ENCODE measurements at regions not wholly inside any gene's neighbourhood (a gene's known extent, or its start where the extent isn't known, plus 50 kb on each side); places are given as distances from the start of the nearest gene placed in this dataset.
"Not testable (repeated sequence)": the region's sequence is repeated elsewhere in the genome, so short reads cannot be mapped to it uniquely, and the experiment has no call there.

DNA sequence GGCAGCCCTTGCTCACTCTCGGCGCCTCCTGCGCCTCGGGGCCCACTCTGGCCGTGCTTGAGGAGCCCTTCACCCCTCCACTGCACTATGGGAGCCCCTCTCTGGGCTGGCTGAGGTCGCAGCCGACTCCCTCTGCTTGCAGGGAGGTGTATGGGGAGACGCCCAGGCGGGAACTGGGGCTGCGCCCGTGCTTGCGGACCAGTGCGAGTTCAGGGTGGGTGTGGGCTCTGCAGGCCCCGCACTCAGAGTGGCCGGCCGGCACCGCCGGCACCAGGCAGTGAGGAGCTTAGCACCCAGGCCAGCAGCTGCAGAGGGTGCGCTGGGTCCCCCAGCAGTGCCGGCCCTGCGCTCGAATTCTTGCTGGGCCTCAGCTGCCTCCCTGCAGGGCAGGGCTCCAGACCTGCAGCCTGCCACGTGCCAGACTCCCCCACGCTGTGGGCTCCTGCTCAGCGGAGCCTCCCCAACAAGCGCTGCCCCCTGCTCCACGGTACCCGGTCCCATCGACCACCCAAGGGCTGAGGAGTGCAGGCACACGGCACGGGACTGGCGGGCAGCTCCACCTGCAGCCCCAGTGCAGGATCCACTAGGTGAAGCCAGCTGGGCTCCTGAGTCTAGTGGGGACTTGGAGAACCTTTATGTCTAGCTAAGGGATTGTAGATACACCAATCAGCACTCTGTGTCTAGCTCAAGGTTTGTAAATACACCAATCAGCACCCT is 54.0 kb upstream of the WWC2 start:
- not testable (repeated sequence) for DNase-seq (ENCODE audit: low spot score)

DNA sequence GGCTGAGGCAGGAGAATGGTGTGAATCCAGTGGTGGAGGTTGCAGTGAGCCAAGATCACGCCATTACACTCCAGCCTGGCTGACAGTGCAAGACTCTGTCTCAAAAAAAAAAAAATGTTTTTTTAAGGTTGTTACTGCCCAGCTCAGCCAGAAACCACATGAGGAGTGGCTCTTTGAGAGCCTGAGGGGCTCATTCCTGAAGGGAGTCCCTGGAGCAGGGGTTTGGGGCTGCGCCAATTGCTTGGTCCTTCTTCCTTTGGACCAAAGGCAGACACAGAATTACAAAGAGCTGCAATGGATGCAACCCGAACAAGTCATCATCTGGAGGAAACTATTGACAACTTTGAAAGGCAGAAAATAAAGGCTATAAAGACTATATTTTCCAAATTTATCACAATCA is 60.6 kb upstream of the WWC2 start:
- DNase-seq (ENCODE audit: low spot score), result no peak

DNA sequence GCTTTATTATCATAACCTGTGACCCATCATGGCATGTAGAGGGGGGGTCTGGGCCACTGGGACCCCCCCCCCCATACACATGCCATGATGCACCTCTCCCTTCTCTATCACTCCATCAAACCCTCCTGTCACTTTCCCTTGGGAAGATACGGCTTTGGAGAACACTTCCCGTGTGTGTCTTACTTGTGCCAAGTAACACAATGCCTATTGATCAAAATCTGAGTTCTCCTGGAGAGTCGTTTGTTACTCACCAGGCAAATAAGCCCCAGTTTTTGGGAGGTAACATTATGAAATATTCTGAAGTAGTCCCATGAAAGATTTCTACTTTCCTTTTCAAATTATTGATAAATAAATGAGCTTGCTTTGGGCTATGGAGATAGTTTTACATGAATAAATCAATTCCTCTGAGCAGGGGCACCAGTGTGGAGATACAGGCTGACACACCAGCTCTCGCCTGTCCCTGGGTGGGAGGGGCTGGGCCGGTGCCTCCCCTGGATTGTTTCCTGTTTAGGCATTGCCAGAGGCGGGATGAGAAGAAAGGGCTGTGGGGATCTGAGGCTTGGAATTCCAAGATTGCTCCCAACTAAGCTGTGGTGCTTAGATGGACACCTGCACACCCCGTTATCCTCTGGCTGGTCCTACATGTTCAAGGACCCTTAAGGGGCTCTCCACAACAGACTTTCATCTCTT is 63.2 kb upstream of the WWC2 start:
- DNase-seq (ENCODE audit: low spot score), result no peak

DNA sequence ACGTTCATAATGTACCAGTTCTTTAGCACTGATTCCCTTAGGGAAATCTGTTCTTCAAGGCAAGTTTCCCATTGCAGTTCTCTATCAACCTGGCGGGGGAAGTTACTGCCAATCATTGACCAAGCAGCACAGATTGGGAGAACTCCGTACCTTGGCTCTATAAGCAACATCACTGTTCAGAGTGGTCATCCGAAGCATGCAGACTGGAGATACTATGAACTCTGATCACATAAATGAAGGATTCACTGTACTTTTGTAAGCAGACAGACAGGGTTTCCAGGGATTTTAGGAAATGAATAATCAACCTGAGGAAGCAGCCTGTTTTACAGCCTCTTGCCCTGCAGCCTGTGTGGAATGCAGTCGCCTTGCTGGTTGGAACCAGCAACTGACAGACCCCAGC is 63.8 kb upstream of the WWC2 start:
- DNase-seq (ENCODE audit: low spot score), result no peak

DNA sequence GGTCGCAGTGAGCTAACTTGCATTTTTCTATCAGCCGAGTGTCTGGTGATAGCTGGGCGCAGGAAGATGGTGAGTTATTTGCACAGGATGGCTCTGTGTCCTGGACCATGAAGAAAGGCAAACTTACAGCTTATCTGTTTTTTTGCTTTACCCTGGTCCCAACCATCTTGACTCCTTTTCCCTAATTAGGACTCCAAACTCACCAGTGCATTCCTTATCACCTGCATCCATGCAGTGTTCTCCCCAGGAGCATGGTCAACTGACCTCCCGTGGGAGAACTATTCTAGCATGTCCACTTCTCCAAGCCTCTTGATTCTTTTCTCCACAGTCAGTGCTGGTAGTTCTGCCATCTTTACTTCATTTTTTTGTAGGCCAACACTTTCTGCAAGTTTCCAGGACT is 68.2 kb upstream of the WWC2 start:
- DNase-seq (ENCODE audit: low spot score), result no peak

DNA sequence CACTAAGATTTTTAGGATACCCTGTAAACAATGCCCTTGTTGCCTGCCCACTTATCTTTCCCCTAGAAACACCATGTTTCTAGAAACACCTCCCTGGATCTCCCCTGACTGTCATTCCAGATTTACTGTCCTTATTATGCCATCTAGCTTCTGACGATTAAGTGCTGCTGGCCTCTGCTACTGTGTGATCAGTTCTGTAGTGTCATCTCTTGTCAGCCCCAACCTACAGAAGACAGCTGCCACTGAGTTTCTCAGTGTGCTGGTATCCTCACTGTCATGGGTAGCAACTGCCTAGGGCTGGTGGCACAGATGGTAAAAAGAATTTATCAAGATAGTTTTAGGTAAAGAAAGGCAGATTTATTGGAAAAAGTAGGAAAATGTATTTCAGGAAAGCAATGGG is 68.7 kb upstream of the WWC2 start:
- DNase-seq (ENCODE audit: low spot score), result no peak

DNA sequence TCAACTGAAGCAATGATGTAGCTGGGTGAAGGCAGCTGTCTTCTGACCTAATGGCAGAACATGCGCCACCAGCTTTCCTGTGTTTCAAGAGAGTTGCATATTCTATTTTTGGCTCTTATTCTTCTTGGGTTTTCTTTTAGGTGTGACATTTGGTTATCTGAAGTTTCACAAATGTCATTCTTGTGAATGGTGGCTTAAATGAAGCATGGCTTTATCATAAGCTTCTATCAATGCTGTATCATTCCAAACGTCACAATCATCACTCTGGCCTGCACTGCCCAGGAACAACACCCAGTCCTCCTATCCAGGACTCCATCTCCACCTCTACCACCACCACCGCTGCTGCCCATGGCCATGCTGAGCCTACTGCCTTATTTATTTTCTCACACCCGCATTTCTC is 69.7 kb upstream of the WWC2 start:
- no peak for DNase-seq (ENCODE audit: low spot score)

DNA sequence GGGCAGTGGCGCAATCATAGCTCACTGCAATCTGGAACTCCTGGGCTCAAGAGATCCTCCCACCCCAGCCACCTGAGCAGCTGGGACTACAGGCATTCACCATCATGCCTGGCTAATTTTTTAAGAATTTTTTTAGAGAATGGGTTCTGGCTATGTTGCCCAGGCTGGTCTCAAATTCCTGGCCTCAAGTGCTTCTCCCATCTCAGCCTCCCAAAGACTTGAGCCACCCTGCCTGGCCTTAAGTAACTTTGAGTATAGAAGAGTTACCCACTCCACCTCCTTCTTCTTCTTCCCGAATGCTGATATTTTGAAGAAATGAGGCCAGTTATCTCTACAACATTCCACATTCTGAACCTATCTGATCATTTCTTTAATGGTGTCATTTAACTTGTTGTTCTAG is 72.4 kb upstream of the WWC2 start:
- DNase-seq (ENCODE audit: low spot score), result no peak

DNA sequence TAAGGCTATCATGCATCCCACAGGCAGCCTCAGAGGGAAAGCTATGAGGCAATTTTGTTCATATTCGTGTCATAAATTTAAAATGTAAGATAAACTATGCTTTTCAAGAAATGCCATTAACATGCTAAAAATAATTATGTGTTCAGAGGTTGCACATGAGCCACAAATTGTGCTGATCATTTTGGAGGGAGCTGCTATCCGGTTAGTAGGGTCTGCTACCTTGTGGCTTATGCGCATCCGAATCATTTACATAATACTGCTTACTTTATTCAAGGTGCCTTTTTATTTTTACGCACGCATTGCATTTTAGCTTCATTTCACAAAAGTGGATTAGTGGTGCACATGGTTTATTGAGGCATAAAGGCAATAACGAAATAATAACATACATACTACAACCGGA is 76.4 kb upstream of the WWC2 start:
- DNase-seq (ENCODE audit: low spot score), result no peak

DNA sequence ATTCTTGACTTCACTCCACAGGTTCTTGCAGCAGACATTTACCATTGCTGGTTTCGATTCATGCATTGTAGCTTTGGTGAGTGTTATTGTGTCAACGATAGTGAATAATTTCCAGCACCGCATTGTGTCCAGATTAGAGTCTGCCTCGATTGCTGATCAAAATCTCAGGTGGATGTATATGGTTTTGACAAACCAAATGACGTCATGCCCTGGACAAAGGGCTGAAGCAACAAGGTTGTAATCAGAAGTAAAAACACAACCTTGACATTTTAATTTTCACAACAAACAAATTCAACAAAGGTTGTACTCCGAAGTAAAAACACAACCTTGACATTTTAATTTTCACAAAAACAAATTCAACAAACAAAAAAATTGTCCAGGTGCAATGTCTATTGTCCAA is 81.1 kb upstream of the WWC2 start:
- DNase-seq (ENCODE audit: low spot score), result no peak

DNA sequence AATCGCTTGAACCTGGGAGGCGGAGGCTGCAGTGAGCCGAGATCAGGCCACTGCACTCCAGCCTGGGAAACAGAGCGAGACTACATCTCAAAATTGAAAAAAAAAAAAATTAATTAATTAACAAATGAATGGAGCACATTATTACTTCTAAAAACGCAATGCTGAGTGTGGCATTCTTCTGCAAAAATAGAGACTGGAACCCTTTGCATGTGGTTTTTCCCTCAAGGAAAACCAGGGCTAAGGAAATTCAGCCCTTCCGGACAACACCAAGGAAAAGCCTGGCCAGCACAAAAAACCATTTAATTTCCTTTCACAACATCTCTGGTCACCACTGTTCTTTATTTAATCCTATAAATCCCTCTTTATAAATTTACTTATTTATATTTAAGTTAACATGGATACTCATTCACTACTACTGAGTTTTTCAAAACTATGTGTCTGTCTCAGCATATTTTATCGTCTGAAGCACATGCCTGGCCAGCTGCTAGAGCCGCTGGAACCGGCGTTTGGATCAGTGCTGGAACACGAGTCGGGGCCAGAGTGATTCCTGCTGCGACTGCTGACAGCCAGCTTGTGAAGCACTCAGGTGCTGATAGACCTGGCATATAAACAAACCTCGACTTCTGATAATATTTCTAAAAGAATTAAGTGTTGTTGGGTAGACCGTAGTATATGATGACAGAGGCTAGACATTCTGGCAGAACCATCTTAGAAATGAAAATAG is 84.5 kb upstream of the WWC2 start:
- DNase-seq (ENCODE audit: low spot score), result no peak

DNA sequence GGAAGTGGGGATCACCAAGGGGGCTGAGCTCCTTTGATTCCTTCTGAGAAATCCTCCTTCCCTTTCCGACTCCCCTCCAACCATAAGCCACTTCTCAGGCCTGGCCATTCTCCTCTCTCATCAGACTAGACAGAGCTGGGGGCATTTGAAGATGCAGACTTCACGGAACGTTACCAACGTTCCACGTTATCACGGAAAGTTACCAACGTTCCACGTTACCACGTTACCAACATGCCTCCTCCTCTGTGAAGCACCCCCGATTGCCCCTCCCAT is 85.4 kb upstream of the WWC2 start:
- no peak for DNase-seq (ENCODE audit: low spot score)

DNA sequence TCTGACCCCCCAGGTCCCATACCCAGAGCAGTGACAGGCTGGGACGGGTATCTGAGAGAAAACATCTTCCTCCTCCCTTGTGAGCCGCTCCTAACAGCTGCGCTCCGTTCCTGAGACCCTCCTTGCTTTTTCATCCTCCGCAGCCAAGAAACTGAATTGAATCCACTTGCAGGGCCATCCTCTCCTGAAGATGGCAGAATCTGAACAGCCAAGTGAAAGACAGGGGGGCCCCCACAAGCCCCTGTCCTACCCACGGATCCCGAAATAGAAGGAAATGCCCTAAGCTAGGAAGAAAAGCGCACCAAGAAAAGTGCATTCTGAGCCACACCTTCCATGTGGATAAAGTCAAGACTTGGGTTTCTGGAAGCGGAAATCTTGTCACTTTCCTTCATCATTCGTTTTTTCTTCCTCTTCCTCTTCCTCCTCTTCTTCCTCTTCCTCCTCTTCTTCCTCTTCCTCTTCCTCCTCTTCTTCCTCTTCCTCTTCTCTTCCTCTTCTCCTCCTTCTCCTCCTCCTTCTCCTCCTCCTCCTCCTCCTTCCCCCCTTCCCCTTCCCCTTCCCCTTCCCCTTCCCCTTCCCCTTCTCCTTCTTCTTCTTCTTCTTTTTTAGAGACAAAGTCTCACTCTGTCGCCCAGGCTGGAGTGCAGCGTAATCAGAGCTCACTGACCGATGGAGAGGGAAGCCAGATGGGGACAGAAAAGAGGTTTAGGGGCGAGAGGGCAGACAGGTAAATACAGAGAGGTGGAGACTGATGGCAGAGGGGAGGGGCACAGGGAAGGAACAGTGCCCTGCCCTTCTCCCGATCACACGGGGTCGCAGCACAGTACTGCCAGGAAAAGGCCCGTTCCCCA is 86.0 kb upstream of the WWC2 start:
- no peak for DNase-seq (ENCODE audit: low spot score)

DNA sequence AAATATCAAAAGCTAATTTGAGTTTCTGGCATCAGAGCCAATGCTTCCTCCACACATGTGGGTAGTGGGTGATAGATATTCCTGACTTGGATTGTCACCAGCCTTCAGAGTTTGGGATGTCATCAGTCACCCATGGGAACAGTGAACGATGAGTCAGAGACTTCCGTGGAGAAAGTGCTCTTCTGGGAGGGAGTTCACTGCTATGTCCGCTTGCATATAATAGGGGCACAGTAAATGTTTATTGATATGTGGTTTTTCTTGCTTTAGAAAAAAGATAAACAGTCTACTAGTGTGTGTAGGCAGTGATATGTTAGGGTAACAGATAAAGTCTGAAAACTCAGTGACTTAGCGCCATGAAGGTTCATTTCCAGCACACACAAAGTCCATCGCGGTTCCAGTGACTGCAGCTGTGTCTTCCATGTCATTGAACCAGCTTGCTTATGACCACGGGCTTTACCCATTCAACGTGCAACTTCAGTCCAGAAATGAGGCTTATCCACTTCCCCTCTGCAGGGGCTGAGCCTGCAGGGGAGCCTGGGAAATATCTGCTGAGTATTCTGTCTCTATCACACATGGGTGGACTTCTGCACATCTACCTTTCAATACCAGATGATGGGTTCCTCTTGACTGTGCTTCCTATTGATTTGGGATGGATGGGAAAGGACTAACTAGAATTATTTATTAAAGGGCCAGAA is 87.7 kb upstream of the WWC2 start:
- peak; percentile 44 for DNase-seq (ENCODE audit: low spot score)

DNA sequence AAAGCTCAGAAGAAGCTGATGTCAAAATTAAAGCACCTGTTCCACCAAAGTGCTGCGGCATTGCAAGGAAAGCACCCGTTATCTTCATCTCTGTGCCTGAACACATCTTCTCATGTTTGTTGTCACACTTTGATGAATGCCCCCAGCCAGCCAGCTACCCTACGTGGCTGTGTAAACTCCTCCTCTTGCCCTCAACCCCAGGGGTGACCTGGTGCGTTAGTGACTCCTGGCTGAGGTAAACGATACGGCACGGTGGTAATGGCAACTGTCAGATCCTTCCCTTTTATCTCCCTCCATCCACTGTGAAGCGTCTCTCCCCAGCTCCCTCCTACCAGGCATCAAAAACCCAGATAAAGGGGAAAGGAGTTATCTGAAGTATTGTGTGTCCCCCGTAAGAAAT is 90.6 kb upstream of the WWC2 start:
- DNase-seq (ENCODE audit: low spot score), result no peak

DNA sequence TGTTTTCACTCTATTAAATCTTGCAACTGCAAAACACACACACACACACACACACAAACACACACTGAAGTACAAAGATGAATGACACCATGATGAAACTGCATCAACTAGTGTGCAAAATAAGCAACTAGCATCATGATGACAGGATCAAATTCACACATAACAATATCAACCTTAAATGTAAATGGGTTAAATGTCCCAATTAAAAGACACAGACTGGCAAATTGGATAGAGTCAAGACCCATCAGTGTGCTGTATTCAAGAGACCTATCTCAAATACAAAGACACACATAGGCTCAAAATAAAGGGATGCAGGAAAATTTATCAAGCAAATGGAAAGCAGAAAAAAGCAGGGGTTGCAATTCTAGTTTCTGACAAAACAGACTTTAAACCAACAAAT is 87.2 kb upstream of the DCTD start:
- DNase-seq (ENCODE audit: low spot score), result not testable (repeated sequence)

DNA sequence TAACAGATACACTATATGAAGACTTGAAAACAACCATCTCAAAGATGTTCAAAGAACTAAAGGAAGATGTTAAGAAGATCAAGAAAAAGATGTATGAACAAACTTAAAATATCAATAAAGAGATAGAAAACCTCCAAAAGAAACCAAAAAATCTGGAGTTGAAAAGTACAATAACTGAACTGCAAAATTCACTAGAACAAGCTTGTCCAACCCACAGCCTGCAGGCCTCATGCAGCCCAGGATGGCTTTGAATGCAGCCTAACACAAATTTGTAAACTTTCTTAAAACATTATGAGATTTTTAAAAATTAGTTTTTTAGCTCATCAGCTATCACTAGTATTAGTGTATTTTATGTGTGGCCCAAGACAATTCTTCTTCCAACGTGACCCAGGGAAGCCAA is 77.0 kb upstream of the DCTD start:
- no peak for DNase-seq (ENCODE audit: low spot score)

DNA sequence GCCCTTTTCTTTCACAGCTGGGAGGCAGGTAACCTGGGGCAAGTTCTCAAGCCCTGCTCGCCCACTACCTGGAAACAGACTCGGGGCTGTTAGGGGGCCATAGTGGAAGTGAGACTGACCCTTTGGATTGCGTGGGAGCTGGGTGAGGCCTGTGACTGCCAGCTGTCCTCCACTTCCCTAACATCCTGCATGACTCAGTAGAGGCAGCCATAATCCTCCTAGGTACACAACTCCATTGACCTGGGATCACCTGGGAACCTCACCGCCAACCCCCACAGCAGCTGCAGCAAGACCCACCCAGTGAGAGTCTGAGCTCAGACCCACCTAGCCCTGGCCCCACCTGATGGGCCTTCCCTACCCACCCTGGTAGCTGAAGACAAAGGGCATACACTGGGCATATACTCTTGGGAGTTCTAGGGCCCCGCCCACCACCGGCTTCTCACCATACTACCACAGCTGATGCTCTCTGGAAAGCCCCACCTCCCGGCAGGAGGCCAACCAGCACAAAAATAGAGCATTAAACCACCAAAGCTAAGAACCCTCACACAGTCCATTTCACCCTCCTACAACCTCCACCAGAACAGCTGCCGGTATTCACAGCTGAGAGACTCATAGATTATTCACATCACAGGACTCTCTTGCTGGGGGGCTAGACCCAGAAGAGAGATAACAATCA is 61.1 kb upstream of the DCTD start:
- DNase-seq (ENCODE audit: low spot score), result no peak

DNA sequence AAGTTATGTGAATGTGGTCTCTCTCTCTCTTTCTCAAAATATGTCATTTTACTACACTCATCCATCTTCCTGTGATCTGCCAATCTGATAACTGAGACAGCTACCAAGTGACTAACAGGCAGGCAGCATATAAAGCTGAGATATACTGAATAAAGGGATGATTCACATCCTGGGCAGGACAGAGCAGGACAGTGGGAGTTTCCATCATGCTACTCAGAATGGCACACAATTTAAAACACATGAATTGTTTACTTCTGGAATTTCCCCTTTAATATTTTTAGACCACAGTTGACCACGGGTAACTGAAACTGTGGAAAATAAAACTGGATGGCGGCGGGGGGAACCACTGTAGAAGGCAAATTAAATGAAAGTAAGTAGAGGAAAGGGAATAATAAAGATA is 58.6 kb upstream of the DCTD start:
- DNase-seq (ENCODE audit: low spot score), result peak; percentile 66

DNA sequence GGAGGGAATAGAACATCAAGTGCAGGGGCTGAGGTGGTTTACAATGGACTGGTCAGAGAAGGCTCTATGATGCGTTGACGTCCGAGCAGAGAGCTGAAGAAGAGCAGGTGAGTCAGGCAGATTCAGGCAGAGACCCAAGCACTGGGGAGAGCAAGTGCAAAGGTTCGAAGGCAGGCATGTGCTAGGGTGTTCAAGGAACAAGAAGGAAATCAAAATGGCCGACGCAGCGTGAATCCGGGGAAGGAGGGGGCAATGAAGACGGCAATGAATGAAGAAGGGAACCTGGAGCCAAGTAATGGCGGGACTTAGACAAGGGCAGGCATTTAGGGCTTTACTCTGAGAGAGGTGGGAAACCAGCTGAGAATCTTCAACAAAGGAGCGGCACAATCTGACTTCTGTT is 56.8 kb upstream of the DCTD start:
- DNase-seq (ENCODE audit: low spot score), result no peak

DNA sequence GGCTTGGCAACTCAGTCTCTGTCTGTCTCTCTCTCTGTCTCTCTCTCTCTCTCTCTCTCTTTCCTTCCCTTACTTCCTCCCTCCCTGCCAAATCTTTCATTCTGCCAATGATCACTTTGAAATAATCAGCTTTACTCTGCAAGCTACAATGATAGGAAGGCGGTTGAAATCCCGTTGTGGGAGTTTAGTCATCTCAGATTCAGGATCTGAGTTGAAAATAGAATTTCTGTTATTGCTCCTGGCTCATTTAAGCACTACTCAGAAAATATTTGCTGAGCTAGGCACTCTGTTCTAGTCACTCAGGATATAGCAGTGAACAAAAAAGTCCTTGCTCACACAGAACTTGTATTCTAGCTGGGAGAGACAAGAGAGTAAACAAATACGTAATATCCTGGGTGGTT is 56.3 kb upstream of the DCTD start:
- DNase-seq (ENCODE audit: low spot score), result peak; percentile 12

DNA sequence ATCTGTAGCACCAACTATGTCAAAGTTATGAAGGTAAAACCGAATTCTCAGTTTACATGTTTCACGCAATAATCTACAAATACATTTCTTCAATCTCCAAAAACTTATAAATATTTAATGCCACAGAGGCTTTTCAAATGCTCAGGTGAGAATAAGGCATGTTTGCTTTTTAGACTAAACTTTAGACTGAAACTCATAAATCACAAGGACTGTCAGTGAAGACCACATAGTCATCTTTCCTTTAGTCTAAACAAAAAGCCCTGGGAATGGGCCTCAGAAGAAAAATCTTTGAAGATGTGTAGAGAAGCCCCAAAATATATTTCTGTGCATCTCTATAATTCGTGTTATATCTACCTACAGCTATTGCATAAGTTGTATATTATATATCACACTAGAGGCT is 54.5 kb upstream of the DCTD start:
- no peak for DNase-seq (ENCODE audit: low spot score)

Data from hepatic stellate cell (primary cell).